ENCODE measurements at regions not wholly inside any gene's neighbourhood (a gene's known extent, or its start where the extent isn't known, plus 50 kb on each side); places are given as distances from the start of the nearest gene placed in this dataset.

DNA sequence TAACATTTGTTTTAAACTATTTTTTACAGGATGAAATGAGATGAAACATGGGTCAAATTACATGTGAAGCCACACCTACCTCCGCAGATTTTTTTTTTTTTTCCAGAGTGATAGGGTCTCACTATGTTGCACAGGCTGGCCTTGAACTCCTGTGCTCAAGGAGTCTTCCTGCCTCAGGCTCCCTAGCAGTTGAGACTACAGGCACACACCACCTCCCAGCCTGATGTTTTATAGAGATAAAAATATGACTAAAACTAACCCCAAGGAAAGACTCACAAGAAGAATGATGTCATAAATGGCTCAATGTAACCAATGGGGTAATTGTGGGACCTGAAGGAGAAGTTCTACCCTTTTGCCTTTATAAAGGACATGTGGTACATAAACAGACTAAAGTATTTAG is 52.3 kb upstream of the SOX6 start:
- no peak for FAIRE-seq
- Histone ChIP-seq H3K79me2 (ENCODE audit: insufficient read depth, low read length) (no peaks in the 10 kb centered on the region), H3K9ac (ENCODE audit: insufficient read depth, low read depth, low read length) (no peak overlapping the region), H2AFZ (ENCODE audit: low read length) (no peak overlapping the region), H3K27me3 (ENCODE audit: control insufficient read depth in 1 of 2, insufficient read depth in 2 of 2, low read length in 2 of 2) (no peaks in the 10 kb centered on the region), H4K20me1 (ENCODE audit: insufficient read depth, low read length) (no peaks in the 10 kb centered on the region), H3K4me1 (ENCODE audit: insufficient read depth, low read length) (peaks cover 39% of the 10 kb centered on the region), H3K4me3 (replicated peaks in 1 of 3; ENCODE audit: insufficient read depth in 1 of 3, low read depth in 2 of 3, low read length in 3 of 3) (no peak overlapping the region), H3K36me3 (replicated peaks in 1 of 2; ENCODE audit: control insufficient read depth in 1 of 2, insufficient read depth in 2 of 2, low read length in 2 of 2) (no peaks in the 10 kb centered on the region), H3K9me3 (ENCODE audit: low read length) (no peaks in the 10 kb centered on the region), H3K4me2 (ENCODE audit: low read depth, low read length) (no peak overlapping the region), H3K27ac (ENCODE audit: extremely low read length, insufficient read depth, low read length) (no peak overlapping the region)
- WGBS (ENCODE audit: low lambda C conversion rate), result 6% methylated on average over 1 of the region's 1 CpG
- no TSS peak for BruUV-seq (replicated peaks)
- intact Hi-C loops (cut with micrococcal nuclease; ENCODE audit: unreplicated experiment), result loop anchor here (10.0 kb wide), 1 partner anchor 196 kb away; no protein-coding TSS in a partner anchor
- in situ Hi-C loops (cut with HindIII; ENCODE audit: extremely low pct_ligation_motif_present, low pct_unique_long_range_greater_than_20kb), result no loop called here
- CTCF ChIA-PET (ENCODE audit: low intra/inter-chr PET ratio, low total read pairs), result no interaction called here
- TF ChIP-seq ZNF724P (CRISPR knock-in tag; IDR thresholded peaks at IDR 0.05; ENCODE audit: borderline replicate concordance) (no peak), SRSF9 (IDR thresholded peaks at IDR 0.05; ENCODE audit: borderline replicate concordance, insufficient read depth, low read depth, low read length, poor library complexity, severe bottlenecking) (no peak), ATF7 (IDR thresholded peaks at IDR 0.05) (peak; percentile 53), ATF7 (CRISPR knock-in tag; IDR thresholded peaks at IDR 0.05) (no peak)
- TF ChIP-seq, protein P1, sequence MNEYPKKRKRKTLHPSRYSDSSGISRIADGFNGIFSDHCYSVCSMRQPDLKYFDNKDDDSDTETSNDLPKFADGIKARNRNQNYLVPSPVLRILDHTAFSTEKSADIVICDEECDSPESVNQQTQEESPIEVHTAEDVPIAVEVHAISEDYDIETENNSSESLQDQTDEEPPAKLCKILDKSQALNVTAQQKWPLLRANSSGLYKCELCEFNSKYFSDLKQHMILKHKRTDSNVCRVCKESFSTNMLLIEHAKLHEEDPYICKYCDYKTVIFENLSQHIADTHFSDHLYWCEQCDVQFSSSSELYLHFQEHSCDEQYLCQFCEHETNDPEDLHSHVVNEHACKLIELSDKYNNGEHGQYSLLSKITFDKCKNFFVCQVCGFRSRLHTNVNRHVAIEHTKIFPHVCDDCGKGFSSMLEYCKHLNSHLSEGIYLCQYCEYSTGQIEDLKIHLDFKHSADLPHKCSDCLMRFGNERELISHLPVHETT (CRISPR knock-in tag; conservative IDR thresholded peaks at IDR 0.05), result no peak
- DNase-seq (ENCODE audit: low spot score), result no peak
- POLR2A ChIA-PET, result no interaction called here
- ATAC-seq, result no peak

GRCh38 chr11:16406226-16406625 is 49.9 kb upstream of the SOX6 start:
- H2AFZ ChIP-seq (ENCODE audit: low read length), result no peak overlapping the region
- no peaks in the 10 kb centered on the region for H3K27me3 ChIP-seq (ENCODE audit: control insufficient read depth in 1 of 2, insufficient read depth in 2 of 2, low read length in 2 of 2)
- BruUV-seq (replicated peaks), result no TSS peak
- ATAC-seq (no peak), DNase-seq (ENCODE audit: low spot score) (no peak), FAIRE-seq (no peak)
- H3K4me2 ChIP-seq (ENCODE audit: low read depth, low read length), result no peak overlapping the region
- POLR2A ChIA-PET, result no interaction called here
- peaks cover 62% of the 10 kb centered on the region for H3K4me1 ChIP-seq (ENCODE audit: insufficient read depth, low read length)
- H3K27ac ChIP-seq (ENCODE audit: extremely low read length, insufficient read depth, low read length), result no peak overlapping the region
- no peaks in the 10 kb centered on the region for H4K20me1 ChIP-seq (ENCODE audit: insufficient read depth, low read length)
- no peak overlapping the region for H3K4me3 ChIP-seq (replicated peaks in 1 of 3; ENCODE audit: insufficient read depth in 1 of 3, low read depth in 2 of 3, low read length in 3 of 3)
- 69% methylated on average over 1 of the region's 1 CpG for WGBS (ENCODE audit: low lambda C conversion rate)
- H3K36me3 ChIP-seq (replicated peaks in 1 of 2; ENCODE audit: control insufficient read depth in 1 of 2, insufficient read depth in 2 of 2, low read length in 2 of 2), result no peaks in the 10 kb centered on the region
- in situ Hi-C loops (cut with HindIII; ENCODE audit: extremely low pct_ligation_motif_present, low pct_unique_long_range_greater_than_20kb), result no loop called here
- CTCF ChIA-PET (ENCODE audit: low intra/inter-chr PET ratio, low total read pairs), result no interaction called here
- no peaks in the 10 kb centered on the region for H3K9me3 ChIP-seq (ENCODE audit: low read length)
- H3K9ac ChIP-seq (ENCODE audit: insufficient read depth, low read depth, low read length), result no peak overlapping the region
- intact Hi-C loops (cut with micrococcal nuclease; ENCODE audit: unreplicated experiment), result loop anchor here (10.0 kb wide), 1 partner anchor 199 kb away; no protein-coding TSS in a partner anchor
- H3K79me2 ChIP-seq (ENCODE audit: insufficient read depth, low read length), result no peaks in the 10 kb centered on the region
- no peak for TF ChIP-seq PRDM10 (CRISPR knock-in tag; IDR thresholded peaks at IDR 0.05; ENCODE audit: low read depth)
- TF ChIP-seq ZNF530 (CRISPR knock-in tag; IDR thresholded peaks at IDR 0.05; ENCODE audit: low read depth), result no peak
- TF ChIP-seq ZNF329 (CRISPR knock-in tag; IDR thresholded peaks at IDR 0.05; ENCODE audit: low read depth), result no peak
- TF ChIP-seq, protein P2, sequence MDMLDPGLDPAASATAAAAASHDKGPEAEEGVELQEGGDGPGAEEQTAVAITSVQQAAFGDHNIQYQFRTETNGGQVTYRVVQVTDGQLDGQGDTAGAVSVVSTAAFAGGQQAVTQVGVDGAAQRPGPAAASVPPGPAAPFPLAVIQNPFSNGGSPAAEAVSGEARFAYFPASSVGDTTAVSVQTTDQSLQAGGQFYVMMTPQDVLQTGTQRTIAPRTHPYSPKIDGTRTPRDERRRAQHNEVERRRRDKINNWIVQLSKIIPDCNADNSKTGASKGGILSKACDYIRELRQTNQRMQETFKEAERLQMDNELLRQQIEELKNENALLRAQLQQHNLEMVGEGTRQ (IDR thresholded peaks at IDR 0.05; ENCODE audit: low read depth, low read length), result no peak
- TF ChIP-seq, protein P2 (CRISPR knock-in tag; IDR thresholded peaks at IDR 0.05; ENCODE audit: borderline replicate concordance), result no peak
- TF ChIP-seq ZNF143 (CRISPR knock-in tag; IDR thresholded peaks at IDR 0.05), result no peak
- TF ChIP-seq NAIF1 (CRISPR knock-in tag; IDR thresholded peaks at IDR 0.05; ENCODE audit: borderline replicate concordance), result no peak
- TF ChIP-seq NR3C1 (CRISPR knock-in tag; IDR thresholded peaks at IDR 0.05), result no peak
